B cell (primary cell): ENCODE measurements at regions not wholly inside any gene's neighbourhood (a gene's known extent, or its start where the extent isn't known, plus 50 kb on each side); places are given as distances from the start of the nearest gene placed in this dataset.

Experiments
- ATAC-seq: fragments of 200-7000 bp; cut with Tn5 transposase; one replicate; pipeline ENCODE4 v1.10.0; 2021; ENCODE audit warnings: low read depth, mild to moderate bottlenecking, moderate number of reproducible peaks, moderate library complexity
- CTCF ChIA-PET: fragments of 350-600 bp; sonication (Branson Sonifier 250); formaldehyde crosslinking; loops from one replicate; lab custom pipeline; 2021; ENCODE audit warnings: antibody characterized with exemption, inconsistent platforms; lab: Charles Lee
- POLR2A ChIA-PET: fragments of 350-600 bp; sonication (Branson Sonifier 250); formaldehyde crosslinking; loops from one replicate; lab custom pipeline; 2021; ENCODE audit warnings: antibody characterized with exemption; lab: Charles Lee
- DNase-seq: peaks from one replicate; pipeline ENCODE4 v3.0.0; 2013
- H2AFZ ChIP-seq: 2 replicates; pipeline ENCODE4 v1.6.1; 2012; ENCODE audit warnings: mild to moderate bottlenecking, low read depth, low read length; ENCODE audit not compliant: insufficient read depth, poor library complexity, severe bottlenecking
- H3K27ac ChIP-seq, 2 donors: 1 replicate in 1 of 2; 2 replicates in 1 of 2; pipeline ENCODE4 v1.5.1; 2012 to 2013; ENCODE audit warnings: low read length in 2 of 2, mild to moderate bottlenecking in 2 of 2, moderate library complexity in 1 of 2
- H3K27me3 ChIP-seq, 4 experiments: fragments of 200-600 bp in 1 of 4; sonication (generic) in 1 of 4; replicated peaks in 1 of 4; 1 replicate in 2 of 4; 2 replicates in 2 of 4; pipeline versions ENCODE4 v1.6.1 to v1.7.0; 2013 to 2016; ENCODE audit warnings: low read length in 3 of 4, mild to moderate bottlenecking in 2 of 4, mixed read lengths in 1 of 4, moderate library complexity in 1 of 4; ENCODE audit not compliant: insufficient read depth in 4 of 4, control insufficient read depth in 3 of 4; ENCODE audit errors: control extremely low read depth in 1 of 4
- H3K36me3 ChIP-seq, 2 experiments: replicated peaks in 1 of 2; 1 replicate in 1 of 2; 2 replicates in 1 of 2; pipeline versions ENCODE4 v1.6.1 to v1.7.1; 2013; ENCODE audit warnings: low read length in 1 of 2; ENCODE audit not compliant: insufficient read depth in 2 of 2, control insufficient read depth in 1 of 2; ENCODE audit errors: control extremely low read depth in 1 of 2, extremely low read depth in 1 of 2
- H3K4me1 ChIP-seq, 2 donors: fragments of 200-600 bp in 1 of 2; sonication (generic) in 1 of 2; 1 replicate in 1 of 2; 2 replicates in 1 of 2; pipeline versions ENCODE4 v1.5.1 to v1.6.1; 2013 to 2017; ENCODE audit warnings: low read length in 2 of 2; ENCODE audit not compliant: control insufficient read depth in 2 of 2, insufficient read depth in 2 of 2
- H3K4me2 ChIP-seq: replicated peaks from 2 replicates; pipeline ENCODE3; 2012; ENCODE audit warnings: mild to moderate bottlenecking, low read depth, low read length; ENCODE audit not compliant: poor library complexity, severe bottlenecking
- H3K4me3 ChIP-seq, 5 experiments: fragments of 200-600 bp in 1 of 5; sonication (generic) in 1 of 5; 1 replicate in 3 of 5; 2 replicates in 2 of 5; pipeline versions ENCODE4 v1.5.1 to v1.7.0; 2011 to 2016; ENCODE audit warnings: low read length in 4 of 5, mild to moderate bottlenecking in 4 of 5, low read depth in 2 of 5, control low read depth in 1 of 5, moderate library complexity in 1 of 5; ENCODE audit not compliant: insufficient read depth in 1 of 5; ENCODE audit errors: control extremely low read depth in 1 of 5, extremely low read depth in 1 of 5
- H3K79me2 ChIP-seq: fragments of 200-600 bp; sonication (generic); one replicate; pipeline ENCODE4 v1.6.0; 2016; ENCODE audit warnings: low read length; ENCODE audit not compliant: control insufficient read depth, insufficient read depth
- H3K9ac ChIP-seq: fragments of 200-600 bp; sonication (generic); 2 replicates; pipeline ENCODE4 v1.6.1; 2017; ENCODE audit warnings: mild to moderate bottlenecking, low read length, moderate library complexity
- H3K9me3 ChIP-seq, 3 donors: one replicate each; pipeline versions ENCODE4 v1.6.1 to v1.7.1; 2013; ENCODE audit warnings: low read length in 2 of 3; ENCODE audit not compliant: control insufficient read depth in 2 of 3, insufficient read depth in 1 of 3; ENCODE audit errors: control extremely low read depth in 1 of 3
- H4K20me1 ChIP-seq: 2 replicates; pipeline ENCODE4 v1.6.0; 2012; ENCODE audit warnings: mild to moderate bottlenecking, low read length; ENCODE audit not compliant: insufficient read depth, control insufficient read depth, poor library complexity, severe bottlenecking
- H3K27ac Mint-ChIP-seq: one replicate; pipeline ENCODE4 v1.8.0; 2021; ENCODE audit warnings: mixed read lengths
- H3K27me3 Mint-ChIP-seq: one replicate; pipeline ENCODE4 v1.8.0; 2021; ENCODE audit warnings: mixed read lengths
- H3K4me1 Mint-ChIP-seq: one replicate; pipeline ENCODE4 v1.8.0; 2021; ENCODE audit warnings: mixed read lengths
- H3K4me3 Mint-ChIP-seq: one replicate; pipeline ENCODE4 v1.8.0; 2021; ENCODE audit warnings: mixed read lengths
- H3K9me3 Mint-ChIP-seq: one replicate; pipeline ENCODE4 v1.8.0; 2022; ENCODE audit warnings: mixed read lengths; ENCODE audit not compliant: insufficient read depth
- EZH2 ChIP-seq: IDR thresholded peaks from 2 replicates; pipeline ENCODE4 v1.6.1; 2012; ENCODE audit warnings: borderline replicate concordance, low read depth, mild to moderate bottlenecking, moderate library complexity, low read length; ENCODE audit not compliant: insufficient read depth, poor library complexity, severe bottlenecking
- intact Hi-C: fragments of 100-400 bp; cut with micrococcal nuclease; formaldehyde crosslinking; loops from one replicate; pipeline ENCODE4 v1.10.0; 2022
- TF ChIP-seq, protein P1 (sequence below): fragments of 200-600 bp; IDR thresholded peaks from one replicate; pipeline ENCODE4 v1.8.0; 2022; ENCODE audit warnings: antibody characterized with exemption, mild to moderate bottlenecking

DNA sequence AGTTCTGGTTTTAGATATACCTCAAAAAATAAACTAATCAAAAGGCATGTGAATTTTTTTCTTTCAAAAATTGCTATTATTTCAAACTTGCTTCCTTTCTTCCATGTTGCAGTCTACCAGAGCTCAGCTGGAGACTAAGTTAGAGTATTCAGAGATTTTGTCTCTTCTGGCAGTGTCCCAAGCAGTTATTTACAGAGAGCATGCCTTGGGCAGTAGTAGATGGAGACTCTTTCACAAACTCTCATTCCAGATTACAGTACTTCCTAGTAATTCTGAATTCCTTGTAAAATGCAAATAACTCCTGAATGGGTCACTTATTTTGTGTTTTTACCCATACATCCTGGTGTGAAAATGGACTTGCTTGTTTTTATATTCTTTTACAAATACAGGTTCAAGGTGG, 703.4 kb downstream of the EPHA7 start:
- H3K36me3 ChIP-seq = no peaks in the 10 kb centered on the region
- Mint-ChIP-seq H3K27ac (no peak overlapping the region), H3K9me3 (peaks cover 2% of the 10 kb centered on the region), H3K27me3 (no peaks in the 10 kb centered on the region), H3K4me3 (no peak overlapping the region), H3K4me1 (no peaks in the 10 kb centered on the region)
- ChIA-PET POLR2A (no interaction called here), CTCF (no interaction called here)
- intact Hi-C loops = no loop called here
- no peak for ATAC-seq
- no peaks in the 10 kb centered on the region for H4K20me1 ChIP-seq
- TF ChIP-seq, protein P1, sequence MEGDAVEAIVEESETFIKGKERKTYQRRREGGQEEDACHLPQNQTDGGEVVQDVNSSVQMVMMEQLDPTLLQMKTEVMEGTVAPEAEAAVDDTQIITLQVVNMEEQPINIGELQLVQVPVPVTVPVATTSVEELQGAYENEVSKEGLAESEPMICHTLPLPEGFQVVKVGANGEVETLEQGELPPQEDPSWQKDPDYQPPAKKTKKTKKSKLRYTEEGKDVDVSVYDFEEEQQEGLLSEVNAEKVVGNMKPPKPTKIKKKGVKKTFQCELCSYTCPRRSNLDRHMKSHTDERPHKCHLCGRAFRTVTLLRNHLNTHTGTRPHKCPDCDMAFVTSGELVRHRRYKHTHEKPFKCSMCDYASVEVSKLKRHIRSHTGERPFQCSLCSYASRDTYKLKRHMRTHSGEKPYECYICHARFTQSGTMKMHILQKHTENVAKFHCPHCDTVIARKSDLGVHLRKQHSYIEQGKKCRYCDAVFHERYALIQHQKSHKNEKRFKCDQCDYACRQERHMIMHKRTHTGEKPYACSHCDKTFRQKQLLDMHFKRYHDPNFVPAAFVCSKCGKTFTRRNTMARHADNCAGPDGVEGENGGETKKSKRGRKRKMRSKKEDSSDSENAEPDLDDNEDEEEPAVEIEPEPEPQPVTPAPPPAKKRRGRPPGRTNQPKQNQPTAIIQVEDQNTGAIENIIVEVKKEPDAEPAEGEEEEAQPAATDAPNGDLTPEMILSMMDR = no peak
- TF ChIP-seq EZH2 = no peak
- no peaks in the 10 kb centered on the region for H3K79me2 ChIP-seq
- H2AFZ ChIP-seq = no peak overlapping the region
- H3K9me3 ChIP-seq = no peaks in the 10 kb centered on the region
- no peaks in the 10 kb centered on the region for H3K4me1 ChIP-seq
- H3K27me3 ChIP-seq = no peaks in the 10 kb centered on the region
- no peak overlapping the region for H3K4me3 ChIP-seq
- H3K4me2 ChIP-seq = no peak overlapping the region
- no peak overlapping the region for H3K27ac ChIP-seq
- H3K9ac ChIP-seq = no peak overlapping the region
- no peak for DNase-seq

DNA sequence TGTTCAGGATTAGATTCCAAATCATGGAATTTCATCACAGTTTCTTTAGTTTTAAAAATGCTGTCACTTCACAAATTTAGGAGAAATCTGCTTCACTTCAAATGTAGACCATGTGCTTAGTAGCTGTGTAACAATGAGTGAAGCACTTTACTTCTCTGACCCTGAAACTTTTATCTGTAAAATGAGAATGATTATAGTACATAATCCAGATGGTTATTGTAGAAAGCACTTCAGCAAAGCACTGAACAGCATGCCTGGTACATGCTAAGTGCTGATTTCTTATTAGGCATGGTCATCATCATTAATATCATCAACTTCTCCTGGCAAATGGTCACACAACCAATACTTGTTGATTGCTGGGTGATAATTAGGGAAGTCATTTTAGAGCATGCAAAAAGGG, 705.0 kb downstream of the EPHA7 start:
- no peaks in the 10 kb centered on the region for H3K36me3 ChIP-seq
- no peak for ATAC-seq
- H3K79me2 ChIP-seq = no peaks in the 10 kb centered on the region
- no peak overlapping the region for H3K9ac ChIP-seq
- no peak overlapping the region for H2AFZ ChIP-seq
- H3K9me3 ChIP-seq = no peaks in the 10 kb centered on the region
- Mint-ChIP-seq H3K4me1 (no peaks in the 10 kb centered on the region), H3K4me3 (no peak overlapping the region), H3K27ac (no peak overlapping the region), H3K27me3 (no peaks in the 10 kb centered on the region), H3K9me3 (no peaks in the 10 kb centered on the region)
- no peaks in the 10 kb centered on the region for H3K27me3 ChIP-seq
- ChIA-PET POLR2A (no interaction called here), CTCF (no interaction called here)
- H4K20me1 ChIP-seq = no peaks in the 10 kb centered on the region
- no peak for DNase-seq
- no peak overlapping the region for H3K27ac ChIP-seq
- H3K4me2 ChIP-seq = no peak overlapping the region
- no peaks in the 10 kb centered on the region for H3K4me1 ChIP-seq
- H3K4me3 ChIP-seq = no peak overlapping the region
- TF ChIP-seq, protein P1 = no peak
- no peak for TF ChIP-seq EZH2
- intact Hi-C loops = no loop called here
